Cardiac fibroblast (primary cell): ENCODE measurements at regions not wholly inside any gene's neighbourhood (a gene's known extent, or its start where the extent isn't known, plus 50 kb on each side); places are given as distances from the start of the nearest gene placed in this dataset.

Source experiments
- DNase-seq, 2 donors: peaks; one replicate each; pipeline versions ENCODE4 v3.0.0 to v3.0.0-alpha.2; 2010; ENCODE audit warnings: low read depth in 2 of 2
- H3K4me3 ChIP-seq, 2 donors: replicated peaks in 1 of 2; 1 replicate in 1 of 2; 2 replicates in 1 of 2; pipeline ENCODE4 v1.5.1; 2011; ENCODE audit warnings: low read depth in 2 of 2, low read length in 2 of 2, mild to moderate bottlenecking in 2 of 2, moderate library complexity in 1 of 2
- CTCF ChIP-seq: IDR thresholded peaks from one replicate; pipeline ENCODE4 v1.5.1; 2011; ENCODE audit warnings: low read depth, mild to moderate bottlenecking, low read length, inconsistent platforms

- TF ChIP-seq CTCF = no peak
- peak; percentile 46 to 66 for DNase-seq
- no peak overlapping the region for H3K4me3 ChIP-seq
These were observed 535.3 kb downstream of the EFNA5 start for GRCh38 chr5:107135391-107135790.

- TF ChIP-seq CTCF = no peak
- peak in 1 of 2 donors; percentile 17 for DNase-seq
- H3K4me3 ChIP-seq = no peak overlapping the region
These were observed 535.8 kb downstream of the EFNA5 start for GRCh38 chr5:107134931-107135330.

GRCh38 chr5:107129051-107129450 is 541.7 kb downstream of the EFNA5 start:
- peak; percentile 44 to 83 for DNase-seq
- TF ChIP-seq CTCF = no peak

GRCh38 chr5:107127878-107128277 is 542.9 kb downstream of the EFNA5 start:
- H3K4me3 ChIP-seq = no peak overlapping the region
- peak in 1 of 2 donors; percentile 22 for DNase-seq
- no peak for TF ChIP-seq CTCF

More at GRCh38 chr5:107129051-107129450, 541.7 kb downstream of the EFNA5 start:
- H3K4me3 ChIP-seq = no peak overlapping the region

GRCh38 chr5:107126341-107126740 is 544.4 kb downstream of the EFNA5 start:
- H3K4me3 ChIP-seq = no peak overlapping the region
- TF ChIP-seq CTCF = no peak
- DNase-seq = peak in 1 of 2 donors; percentile 33

GRCh38 chr5:107124376-107124775 is 546.4 kb downstream of the EFNA5 start:
- no peak for DNase-seq
- TF ChIP-seq CTCF = no peak
- H3K4me3 ChIP-seq = no peak overlapping the region

- no peak for DNase-seq
- TF ChIP-seq CTCF = no peak
- no peak overlapping the region for H3K4me3 ChIP-seq
These were observed 547.7 kb downstream of the EFNA5 start for GRCh38 chr5:107123014-107123413.
